ENCODE measurements at regions not wholly inside any gene's neighbourhood (a gene's known extent, or its start where the extent isn't known, plus 50 kb on each side); places are given as distances from the start of the nearest gene placed in this dataset.

- Histone ChIP-seq H3K4me1 (no peaks in the 10 kb centered on the region), H3K27me3 (no peaks in the 10 kb centered on the region), H3K9me3 (no peaks in the 10 kb centered on the region), H3K36me3 (no peaks in the 10 kb centered on the region), H3K4me3 (no peak overlapping the region), H3K27ac (no peak overlapping the region)
- TF ChIP-seq CTCF (IDR thresholded peaks at IDR 0.05) = no peak
- TF ChIP-seq POLR2AphosphoS5 (IDR thresholded peaks at IDR 0.05) = no peak
- no peak for TF ChIP-seq EP300 (IDR thresholded peaks at IDR 0.05)
- no peak for TF ChIP-seq POLR2A (IDR thresholded peaks at IDR 0.05)
- DNase-seq (ENCODE audit: low spot score in 2 of 2) = no peak
- 7% methylated on average over 2 of the region's 2 CpGs for WGBS
Measured at GRCh38 chr2:146312899-146313298, 1531.9 kb upstream of the ACVR2A start.

- no peak for DNase-seq (ENCODE audit: low spot score in 2 of 2)
- TF ChIP-seq CTCF (IDR thresholded peaks at IDR 0.05) = no peak
- TF ChIP-seq EP300 (IDR thresholded peaks at IDR 0.05) = no peak
- TF ChIP-seq POLR2AphosphoS5 (IDR thresholded peaks at IDR 0.05) = no peak
- TF ChIP-seq POLR2A (IDR thresholded peaks at IDR 0.05) = no peak
- 65% methylated on average over 3 of the region's 3 CpGs for WGBS
- Histone ChIP-seq H3K4me1 (no peaks in the 10 kb centered on the region), H3K36me3 (no peaks in the 10 kb centered on the region), H3K27ac (no peak overlapping the region), H3K9me3 (no peaks in the 10 kb centered on the region), H3K27me3 (no peaks in the 10 kb centered on the region), H3K4me3 (no peak overlapping the region)
Measured at GRCh38 chr2:146305164-146305563, 1539.7 kb upstream of the ACVR2A start.

DNA sequence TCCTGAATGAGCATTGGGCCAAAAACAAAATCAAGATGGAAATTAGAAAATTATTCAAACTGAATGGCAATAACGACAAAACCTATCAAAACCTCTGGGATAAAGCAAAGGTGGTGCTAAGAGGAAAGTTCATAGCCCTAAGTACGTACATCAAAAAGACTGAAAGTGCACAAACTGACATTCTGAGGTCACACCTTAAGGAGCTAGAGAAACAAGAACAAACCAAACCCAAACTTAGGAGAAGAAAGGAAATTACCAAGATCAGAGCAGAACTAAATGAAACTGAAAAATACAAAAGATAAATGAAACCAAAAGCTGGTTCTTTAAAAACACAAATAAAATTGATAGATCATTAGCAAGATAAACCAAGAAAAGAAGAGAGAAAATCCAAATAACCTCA is 1543.5 kb upstream of the ACVR2A start:
- 81% methylated on average over 2 of the region's 2 CpGs for WGBS
- H3K27ac ChIP-seq = no peak overlapping the region
- no peak for TF ChIP-seq POLR2AphosphoS5 (IDR thresholded peaks at IDR 0.05)
- no peak for TF ChIP-seq CTCF (IDR thresholded peaks at IDR 0.05)
- TF ChIP-seq EP300 (IDR thresholded peaks at IDR 0.05) = no peak
- no peaks in the 10 kb centered on the region for H3K4me1 ChIP-seq
- no peak overlapping the region for H3K4me3 ChIP-seq
- DNase-seq (ENCODE audit: low spot score in 2 of 2) = no peak
- no peaks in the 10 kb centered on the region for H3K27me3 ChIP-seq
- H3K9me3 ChIP-seq = no peaks in the 10 kb centered on the region
- H3K36me3 ChIP-seq = no peaks in the 10 kb centered on the region

DNA sequence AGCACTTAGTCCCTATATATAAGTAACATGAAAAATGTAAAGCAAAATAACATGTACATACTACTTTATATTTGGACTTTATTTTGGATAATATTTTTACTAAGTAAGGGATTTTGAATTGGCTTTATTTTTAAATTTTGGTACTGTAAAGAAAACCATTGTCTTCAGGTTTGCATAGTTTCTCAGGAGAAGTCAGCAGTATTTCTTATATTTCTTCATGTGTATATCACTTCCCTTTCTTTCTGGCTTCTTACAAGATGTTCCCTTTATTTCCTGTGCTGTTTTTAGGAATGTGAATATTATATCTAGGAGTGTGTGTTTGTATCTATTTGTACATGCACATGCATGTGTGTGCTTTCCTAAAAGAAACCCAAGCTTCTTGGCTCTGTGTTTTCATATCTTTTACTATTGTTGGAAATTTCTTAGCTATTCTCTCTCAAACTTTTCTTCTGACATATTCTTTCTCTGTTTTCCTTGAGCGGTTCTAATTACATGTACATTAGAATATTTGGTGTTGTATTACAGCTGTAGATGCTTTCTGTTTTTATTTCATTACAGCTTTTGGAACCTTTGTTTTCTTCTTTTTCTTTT is 1549.7 kb upstream of the ACVR2A start:
- no peak for TF ChIP-seq EP300 (IDR thresholded peaks at IDR 0.05)
- no peak for TF ChIP-seq POLR2A (IDR thresholded peaks at IDR 0.05)
- TF ChIP-seq POLR2AphosphoS5 (IDR thresholded peaks at IDR 0.05) = no peak
- no peak for TF ChIP-seq CTCF (IDR thresholded peaks at IDR 0.05)
- WGBS = 97% methylated on average over 1 of the region's 1 CpG
- DNase-seq (ENCODE audit: low spot score in 2 of 2) = no peak
- no peaks in the 10 kb centered on the region for H3K4me1 ChIP-seq
- no peak overlapping the region for H3K27ac ChIP-seq
- no peak overlapping the region for H3K4me3 ChIP-seq
- H3K9me3 ChIP-seq = peaks cover 10% of the 10 kb centered on the region
- no peaks in the 10 kb centered on the region for H3K36me3 ChIP-seq
- no peaks in the 10 kb centered on the region for H3K27me3 ChIP-seq

DNA sequence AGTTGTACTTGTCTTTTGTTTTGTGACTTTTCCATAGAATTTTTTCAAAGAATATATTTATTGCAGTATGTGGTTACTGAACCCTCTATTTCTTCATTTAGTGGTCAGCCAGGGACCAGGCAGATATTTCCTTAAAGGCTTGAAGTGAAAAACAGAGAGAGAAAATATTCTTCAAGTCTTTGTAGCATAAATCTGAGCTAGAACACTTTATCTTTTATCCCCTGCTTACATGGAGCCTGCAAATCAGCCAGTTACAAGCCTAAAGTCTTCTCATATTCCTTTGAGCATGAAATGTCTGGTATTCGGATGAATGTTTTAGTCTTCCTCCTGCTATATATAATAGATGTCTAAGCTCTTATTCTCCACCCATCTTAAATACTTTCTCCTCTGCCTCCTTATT is 1557.5 kb upstream of the ACVR2A start:
- no peak overlapping the region for H3K4me3 ChIP-seq
- no peaks in the 10 kb centered on the region for H3K36me3 ChIP-seq
- no peak for TF ChIP-seq EP300 (IDR thresholded peaks at IDR 0.05)
- no peak for DNase-seq (ENCODE audit: low spot score in 2 of 2)
- H3K27me3 ChIP-seq = no peaks in the 10 kb centered on the region
- no peak overlapping the region for H3K27ac ChIP-seq
- 89% methylated on average over 1 of the region's 1 CpG for WGBS
- no peaks in the 10 kb centered on the region for H3K4me1 ChIP-seq
- H3K9me3 ChIP-seq = no peaks in the 10 kb centered on the region

- Histone ChIP-seq H3K4me3 (no peak overlapping the region), H3K4me1 (no peaks in the 10 kb centered on the region), H3K27ac (no peak overlapping the region), H3K9me3 (no peaks in the 10 kb centered on the region), H3K36me3 (no peaks in the 10 kb centered on the region), H3K27me3 (no peaks in the 10 kb centered on the region)
- DNase-seq (ENCODE audit: low spot score in 2 of 2) = no peak
- WGBS = 85% methylated on average over 2 of the region's 2 CpGs
- TF ChIP-seq CTCF (IDR thresholded peaks at IDR 0.05) = no peak
- TF ChIP-seq POLR2AphosphoS5 (IDR thresholded peaks at IDR 0.05) = no peak
- no peak for TF ChIP-seq POLR2A (IDR thresholded peaks at IDR 0.05)
- no peak for TF ChIP-seq EP300 (IDR thresholded peaks at IDR 0.05)
Measured at GRCh38 chr2:146278881-146279280, 1565.9 kb upstream of the ACVR2A start.

Data from suprapubic skin (tissue), 4 donors.